Panc1 (cell line): ENCODE measurements at regions not wholly inside any gene's neighbourhood (a gene's known extent, or its start where the extent isn't known, plus 50 kb on each side); places are given as distances from the start of the nearest gene placed in this dataset.

ENCODE experiments used
- CTCF ChIP-seq: fragments of 450-650 bp; IDR thresholded peaks from 2 replicates; pipeline ENCODE4 v1.5.1; 2017; ENCODE audit warnings: mild to moderate bottlenecking
- POLR2AphosphoS5 ChIP-seq: IDR thresholded peaks from 2 replicates; pipeline ENCODE4 v1.6.1; 2012; ENCODE audit warnings: mild to moderate bottlenecking, low read depth, low read length, moderate library complexity

- TF ChIP-seq CTCF (no peak), POLR2AphosphoS5 (no peak)
Observed at GRCh38 chr3:84184937-84185336, 773.9 kb upstream of the CADM2 start.
